ENCODE measurements at regions not wholly inside any gene's neighbourhood (a gene's known extent, or its start where the extent isn't known, plus 50 kb on each side); places are given as distances from the start of the nearest gene placed in this dataset.

DNA sequence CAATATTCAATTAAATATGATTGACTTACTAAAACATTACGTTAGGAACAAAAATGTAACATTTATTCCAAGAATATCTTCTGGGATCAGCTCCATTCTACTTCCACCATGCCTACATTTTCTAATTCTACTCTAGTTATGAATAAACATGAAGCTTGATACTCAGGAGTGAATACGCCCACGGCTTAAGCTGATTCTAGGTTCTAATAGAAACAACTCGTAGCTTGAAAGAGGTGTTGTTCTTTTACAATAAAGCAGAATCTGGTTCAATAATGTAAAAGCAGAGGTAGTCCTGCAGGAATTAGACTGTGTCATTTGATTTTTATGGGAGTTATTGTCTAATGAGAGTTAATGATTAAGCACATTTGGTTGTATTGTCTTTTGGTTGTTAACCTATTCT is 107.3 kb upstream of the OLIG3 start:
- Histone ChIP-seq H3K4me3 (replicated peaks; ENCODE audit: insufficient read depth, low read length) (no peak overlapping the region), H3K27ac (replicated peaks) (no peak overlapping the region), H3K27me3 (ENCODE audit: insufficient read depth, poor library complexity, severe bottlenecking) (peaks cover 9% of the 10 kb centered on the region)
- TF ChIP-seq, protein P1, sequence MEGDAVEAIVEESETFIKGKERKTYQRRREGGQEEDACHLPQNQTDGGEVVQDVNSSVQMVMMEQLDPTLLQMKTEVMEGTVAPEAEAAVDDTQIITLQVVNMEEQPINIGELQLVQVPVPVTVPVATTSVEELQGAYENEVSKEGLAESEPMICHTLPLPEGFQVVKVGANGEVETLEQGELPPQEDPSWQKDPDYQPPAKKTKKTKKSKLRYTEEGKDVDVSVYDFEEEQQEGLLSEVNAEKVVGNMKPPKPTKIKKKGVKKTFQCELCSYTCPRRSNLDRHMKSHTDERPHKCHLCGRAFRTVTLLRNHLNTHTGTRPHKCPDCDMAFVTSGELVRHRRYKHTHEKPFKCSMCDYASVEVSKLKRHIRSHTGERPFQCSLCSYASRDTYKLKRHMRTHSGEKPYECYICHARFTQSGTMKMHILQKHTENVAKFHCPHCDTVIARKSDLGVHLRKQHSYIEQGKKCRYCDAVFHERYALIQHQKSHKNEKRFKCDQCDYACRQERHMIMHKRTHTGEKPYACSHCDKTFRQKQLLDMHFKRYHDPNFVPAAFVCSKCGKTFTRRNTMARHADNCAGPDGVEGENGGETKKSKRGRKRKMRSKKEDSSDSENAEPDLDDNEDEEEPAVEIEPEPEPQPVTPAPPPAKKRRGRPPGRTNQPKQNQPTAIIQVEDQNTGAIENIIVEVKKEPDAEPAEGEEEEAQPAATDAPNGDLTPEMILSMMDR (IDR thresholded peaks at IDR 0.05; ENCODE audit: insufficient read depth, low read length): no peak
- TF ChIP-seq, protein P2, sequence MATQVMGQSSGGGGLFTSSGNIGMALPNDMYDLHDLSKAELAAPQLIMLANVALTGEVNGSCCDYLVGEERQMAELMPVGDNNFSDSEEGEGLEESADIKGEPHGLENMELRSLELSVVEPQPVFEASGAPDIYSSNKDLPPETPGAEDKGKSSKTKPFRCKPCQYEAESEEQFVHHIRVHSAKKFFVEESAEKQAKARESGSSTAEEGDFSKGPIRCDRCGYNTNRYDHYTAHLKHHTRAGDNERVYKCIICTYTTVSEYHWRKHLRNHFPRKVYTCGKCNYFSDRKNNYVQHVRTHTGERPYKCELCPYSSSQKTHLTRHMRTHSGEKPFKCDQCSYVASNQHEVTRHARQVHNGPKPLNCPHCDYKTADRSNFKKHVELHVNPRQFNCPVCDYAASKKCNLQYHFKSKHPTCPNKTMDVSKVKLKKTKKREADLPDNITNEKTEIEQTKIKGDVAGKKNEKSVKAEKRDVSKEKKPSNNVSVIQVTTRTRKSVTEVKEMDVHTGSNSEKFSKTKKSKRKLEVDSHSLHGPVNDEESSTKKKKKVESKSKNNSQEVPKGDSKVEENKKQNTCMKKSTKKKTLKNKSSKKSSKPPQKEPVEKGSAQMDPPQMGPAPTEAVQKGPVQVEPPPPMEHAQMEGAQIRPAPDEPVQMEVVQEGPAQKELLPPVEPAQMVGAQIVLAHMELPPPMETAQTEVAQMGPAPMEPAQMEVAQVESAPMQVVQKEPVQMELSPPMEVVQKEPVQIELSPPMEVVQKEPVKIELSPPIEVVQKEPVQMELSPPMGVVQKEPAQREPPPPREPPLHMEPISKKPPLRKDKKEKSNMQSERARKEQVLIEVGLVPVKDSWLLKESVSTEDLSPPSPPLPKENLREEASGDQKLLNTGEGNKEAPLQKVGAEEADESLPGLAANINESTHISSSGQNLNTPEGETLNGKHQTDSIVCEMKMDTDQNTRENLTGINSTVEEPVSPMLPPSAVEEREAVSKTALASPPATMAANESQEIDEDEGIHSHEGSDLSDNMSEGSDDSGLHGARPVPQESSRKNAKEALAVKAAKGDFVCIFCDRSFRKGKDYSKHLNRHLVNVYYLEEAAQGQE (IDR thresholded peaks at IDR 0.05; ENCODE audit: insufficient replicate concordance, low read depth): no peak
- TF ChIP-seq GABPA (IDR thresholded peaks at IDR 0.05; ENCODE audit: low read depth) (no peak), POLR2AphosphoS5 (IDR thresholded peaks at IDR 0.05; ENCODE audit: low read depth) (no peak), SPI1 (IDR thresholded peaks at IDR 0.05; ENCODE audit: borderline replicate concordance, low read depth) (no peak)
- DNase-seq (ENCODE audit: low read depth in 1 of 2, low spot score in 1 of 2): no peak

DNA sequence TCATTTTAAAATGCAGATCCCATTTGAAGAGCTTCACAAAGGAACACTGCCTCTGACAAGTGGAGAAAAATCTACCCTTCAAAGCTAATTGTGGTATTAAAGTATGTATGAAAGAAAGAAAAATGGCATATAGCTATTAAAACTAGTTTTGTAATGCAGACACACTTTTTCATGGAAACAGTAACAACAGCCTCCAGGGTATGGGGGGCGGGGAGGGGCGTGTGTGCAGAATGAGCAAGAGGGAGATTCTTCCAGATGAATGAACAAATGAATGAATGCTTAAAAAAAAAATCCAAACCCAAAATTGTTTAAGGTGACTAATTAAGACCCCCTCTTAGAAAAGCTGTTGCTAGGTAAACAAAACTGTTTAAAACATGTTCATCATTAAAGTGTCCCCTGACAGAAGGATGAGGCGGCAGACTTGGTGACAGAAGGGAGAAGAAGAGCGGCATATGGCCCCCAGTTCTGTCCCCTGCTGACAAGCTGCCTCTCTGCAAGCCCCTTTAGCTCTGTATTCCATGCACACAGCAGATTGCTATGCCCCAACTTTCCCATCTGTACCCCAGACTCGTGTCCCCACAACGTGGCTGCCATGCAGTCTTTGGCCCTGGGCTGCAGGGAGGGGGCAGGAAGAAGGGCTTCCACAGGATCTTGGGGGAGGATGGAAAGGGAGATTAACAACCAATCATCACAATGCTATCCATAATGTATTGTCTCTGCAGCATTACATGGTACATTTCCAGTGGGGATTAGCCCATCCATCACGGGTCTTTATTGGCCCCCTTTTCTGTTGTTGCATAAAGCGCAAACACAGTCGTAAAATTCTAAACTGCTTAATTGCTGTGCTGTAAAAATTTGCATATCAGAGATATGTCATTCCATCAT is 108.4 kb upstream of the OLIG3 start:
- DNase-seq (ENCODE audit: low read depth in 1 of 2, low spot score in 1 of 2): no peak
- peaks cover 9% of the 10 kb centered on the region for H3K27me3 ChIP-seq (ENCODE audit: insufficient read depth, poor library complexity, severe bottlenecking)
- H3K4me3 ChIP-seq (replicated peaks; ENCODE audit: insufficient read depth, low read length): no peak overlapping the region
- TF ChIP-seq GABPA (IDR thresholded peaks at IDR 0.05; ENCODE audit: low read depth): no peak
- TF ChIP-seq POLR2AphosphoS5 (IDR thresholded peaks at IDR 0.05; ENCODE audit: low read depth): no peak
- no peak for TF ChIP-seq SPI1 (IDR thresholded peaks at IDR 0.05; ENCODE audit: borderline replicate concordance, low read depth)
- TF ChIP-seq, protein P2 (IDR thresholded peaks at IDR 0.05; ENCODE audit: insufficient replicate concordance, low read depth): no peak
- TF ChIP-seq, protein P1 (IDR thresholded peaks at IDR 0.05; ENCODE audit: insufficient read depth, low read length): no peak
- H3K27ac ChIP-seq (replicated peaks): no peak overlapping the region

DNA sequence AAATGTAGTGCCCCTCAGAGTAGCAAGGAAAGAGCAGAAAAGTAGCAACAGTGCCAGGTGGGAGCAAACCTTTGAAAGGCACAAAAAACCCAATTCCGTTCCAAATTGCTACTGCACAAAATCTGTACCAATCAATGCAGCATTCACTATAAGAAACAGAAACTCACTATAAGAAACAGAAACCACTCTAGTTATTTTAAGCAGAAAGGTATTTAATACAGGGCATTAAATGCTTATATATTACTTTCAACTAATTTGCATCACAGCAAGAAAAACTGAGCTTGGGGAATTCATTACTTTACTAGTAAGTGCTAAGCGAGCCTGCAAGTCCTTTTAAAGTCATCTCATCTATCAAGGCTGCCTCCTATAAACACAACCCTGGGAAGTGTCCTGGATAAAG is 116.5 kb upstream of the OLIG3 start:
- Histone ChIP-seq H3K27ac (replicated peaks) (no peak overlapping the region), H3K4me3 (replicated peaks; ENCODE audit: insufficient read depth, low read length) (no peak overlapping the region), H3K27me3 (ENCODE audit: insufficient read depth, poor library complexity, severe bottlenecking) (peaks cover 2% of the 10 kb centered on the region)
- DNase-seq (ENCODE audit: low read depth in 1 of 2, low spot score in 1 of 2): no peak
- TF ChIP-seq SPI1 (IDR thresholded peaks at IDR 0.05; ENCODE audit: borderline replicate concordance, low read depth) (no peak), GABPA (IDR thresholded peaks at IDR 0.05; ENCODE audit: low read depth) (no peak), POLR2AphosphoS5 (IDR thresholded peaks at IDR 0.05; ENCODE audit: low read depth) (no peak)
- TF ChIP-seq, protein P1 (IDR thresholded peaks at IDR 0.05; ENCODE audit: insufficient read depth, low read length): no peak
- TF ChIP-seq, protein P2 (IDR thresholded peaks at IDR 0.05; ENCODE audit: insufficient replicate concordance, low read depth): no peak

Data from HL-60 (cell line).